SH-SY5Y (cell line): ENCODE measurements at regions not wholly inside any gene's neighbourhood (a gene's known extent, or its start where the extent isn't known, plus 50 kb on each side); places are given as distances from the start of the nearest gene placed in this dataset.

ENCODE experiments used
- GATA2 ChIP-seq: IDR thresholded peaks from 2 replicates; pipeline ENCODE4 v1.6.1; 2011; ENCODE audit warnings: mild to moderate bottlenecking, low read depth, low read length
- GATA3 ChIP-seq: IDR thresholded peaks from 2 replicates; pipeline ENCODE4 v1.6.1; 2011; ENCODE audit warnings: low read depth, mild to moderate bottlenecking, low read length, moderate library complexity

GRCh38 chr2:18957909-18958308 is 368.5 kb upstream of the NT5C1B start:
- no peak for TF ChIP-seq GATA2
- TF ChIP-seq GATA3, result no peak
